ENCODE measurements at regions not wholly inside any gene's neighbourhood (a gene's known extent, or its start where the extent isn't known, plus 50 kb on each side); places are given as distances from the start of the nearest gene placed in this dataset.

DNA sequence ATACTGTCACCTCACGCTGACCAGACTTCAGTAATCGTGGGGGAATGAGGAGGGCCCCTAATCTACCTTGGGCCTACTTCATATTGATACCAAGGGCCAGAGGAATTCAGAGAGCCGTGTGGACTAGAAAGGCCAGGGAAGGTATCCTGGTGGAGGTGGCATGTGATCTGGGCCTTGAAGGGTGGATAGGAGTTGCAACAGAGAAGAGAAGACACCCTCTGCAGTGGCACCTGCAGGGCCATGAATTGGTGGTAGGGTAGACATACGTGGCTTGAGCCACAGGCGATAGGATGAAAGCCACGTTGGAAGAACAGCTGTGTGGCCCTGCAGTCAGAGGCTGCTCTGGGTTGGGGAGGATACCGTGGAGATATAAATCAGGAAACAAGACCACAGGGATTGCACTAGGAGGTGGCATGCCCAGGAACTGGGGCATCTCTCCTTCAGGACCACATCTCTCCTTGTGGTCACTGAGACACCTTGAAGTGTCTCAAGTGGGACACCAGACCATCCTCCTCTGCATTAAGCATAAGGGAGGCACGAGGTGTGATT, 141.4 kb downstream of the CYP26B1 start:
- no peak for DNase-seq (ENCODE audit: low read depth in 4 of 4, low spot score in 3 of 4)

DNA sequence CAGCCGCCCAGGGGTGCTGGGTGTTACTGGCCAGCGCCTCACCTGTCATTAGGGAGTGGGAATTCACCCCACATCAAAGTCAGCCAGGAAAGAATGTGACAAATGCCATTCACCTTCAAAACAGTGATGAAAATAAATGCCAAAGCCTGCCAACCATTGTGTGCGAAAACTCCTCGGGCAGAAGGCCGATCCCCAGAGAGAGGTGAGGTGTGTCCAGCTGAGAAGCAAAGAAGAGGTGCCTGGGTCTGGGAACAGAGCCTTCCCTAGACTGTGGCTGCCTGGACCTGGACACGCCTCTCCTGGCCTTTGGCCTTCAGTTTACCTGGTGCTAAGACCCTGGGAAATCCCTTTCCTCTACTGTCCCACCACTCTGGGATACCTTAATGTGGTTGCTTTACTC, 142.7 kb downstream of the CYP26B1 start:
- no peak for DNase-seq (ENCODE audit: low read depth in 4 of 4, low spot score in 3 of 4)

- DNase-seq (ENCODE audit: low read depth in 4 of 4, low spot score in 3 of 4), result no peak
These were observed 143.3 kb downstream of the CYP26B1 start for GRCh38 chr2:72004201-72004915.

- no peak for DNase-seq (ENCODE audit: low read depth in 4 of 4, low spot score in 3 of 4)
These were observed 143.9 kb downstream of the CYP26B1 start for GRCh38 chr2:72003796-72004195.

- no peak for DNase-seq (ENCODE audit: low read depth in 4 of 4, low spot score in 3 of 4)
These were observed 144.5 kb downstream of the CYP26B1 start for GRCh38 chr2:72003124-72003523.

DNA sequence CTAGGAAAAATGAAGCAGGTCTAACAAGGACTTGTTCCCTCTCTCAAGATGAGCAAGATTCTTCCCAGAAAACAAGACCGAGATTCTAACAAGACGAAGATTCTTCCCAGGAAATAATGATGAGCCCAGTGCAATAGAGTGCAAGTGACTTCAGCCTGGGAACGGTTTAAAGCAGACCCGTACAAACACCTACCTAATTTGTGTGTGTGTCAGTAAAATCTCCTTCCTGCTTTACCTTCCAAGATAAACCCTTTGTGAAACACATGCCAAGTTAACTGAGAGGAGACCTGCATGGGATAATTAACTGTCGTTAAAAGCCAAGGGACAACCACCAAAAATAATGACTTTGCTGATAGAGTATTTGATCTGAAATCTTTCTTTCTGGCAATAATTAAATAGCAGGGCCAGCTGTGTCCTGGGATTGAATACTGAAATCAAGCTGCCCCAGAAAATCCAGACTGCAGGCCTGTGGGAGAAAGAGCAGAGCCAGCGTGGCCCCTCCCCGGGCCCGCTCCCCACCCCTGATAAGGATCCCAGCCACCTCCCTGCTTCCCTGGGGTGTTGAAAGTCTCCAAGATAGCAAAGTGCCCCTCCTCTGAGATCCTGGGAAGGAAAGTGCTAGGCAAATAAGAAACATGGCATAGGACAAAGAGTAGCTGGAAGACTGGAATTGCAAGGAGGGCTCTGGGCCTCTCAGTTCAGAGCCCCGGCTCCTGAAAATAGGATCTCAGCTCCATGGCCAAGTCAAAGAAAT, 145.5 kb downstream of the CYP26B1 start:
- DNase-seq (ENCODE audit: low read depth in 4 of 4, low spot score in 3 of 4), result no peak

- DNase-seq (ENCODE audit: low read depth in 4 of 4, low spot score in 3 of 4), result no peak
These were observed 147.6 kb downstream of the CYP26B1 start for GRCh38 chr2:72000110-72000509.

DNA sequence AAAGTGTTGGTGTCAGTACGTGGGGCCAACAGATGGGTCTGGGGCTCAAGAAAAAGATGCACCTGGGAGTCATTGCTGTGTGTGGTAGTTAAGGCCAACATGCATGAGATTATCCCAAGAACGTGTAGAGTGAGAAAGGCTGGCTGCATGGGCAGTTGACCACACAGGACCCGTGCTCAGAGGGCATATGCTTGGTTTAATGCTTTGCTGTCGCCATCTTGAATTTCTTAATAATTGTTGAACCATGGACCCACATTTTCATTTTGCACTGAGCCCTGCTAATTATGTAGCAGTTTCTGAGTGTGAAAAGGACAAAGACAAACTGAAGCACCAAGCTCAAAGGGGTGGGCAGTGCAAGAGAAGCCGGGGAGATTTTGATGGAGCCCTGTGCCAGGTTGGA, 148.1 kb downstream of the CYP26B1 start:
- DNase-seq (ENCODE audit: low read depth in 4 of 4, low spot score in 3 of 4), result no peak

DNA sequence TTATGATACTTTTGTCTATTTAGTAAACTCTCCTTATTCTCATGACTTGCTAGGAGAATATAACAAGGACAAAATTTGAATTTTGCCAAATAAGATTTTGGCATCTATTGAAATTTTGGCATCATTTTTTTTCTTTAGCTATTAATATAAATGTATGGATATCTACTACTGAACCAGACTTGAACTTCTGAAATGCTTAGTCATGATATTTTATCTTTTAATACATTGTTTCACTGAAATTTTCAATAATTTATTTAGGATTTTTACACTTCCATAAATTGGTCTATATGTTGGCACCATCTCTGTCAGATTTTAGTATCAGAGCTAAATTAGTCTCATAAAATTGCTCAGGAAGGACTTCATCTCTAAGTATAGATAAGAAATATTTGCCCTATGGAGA, 149.8 kb downstream of the CYP26B1 start:
- no peak for DNase-seq (ENCODE audit: low read depth in 4 of 4, low spot score in 3 of 4)

- no peak for DNase-seq (ENCODE audit: low read depth in 4 of 4, low spot score in 3 of 4)
These were observed 152.5 kb downstream of the CYP26B1 start for GRCh38 chr2:71995067-71995665.

DNA sequence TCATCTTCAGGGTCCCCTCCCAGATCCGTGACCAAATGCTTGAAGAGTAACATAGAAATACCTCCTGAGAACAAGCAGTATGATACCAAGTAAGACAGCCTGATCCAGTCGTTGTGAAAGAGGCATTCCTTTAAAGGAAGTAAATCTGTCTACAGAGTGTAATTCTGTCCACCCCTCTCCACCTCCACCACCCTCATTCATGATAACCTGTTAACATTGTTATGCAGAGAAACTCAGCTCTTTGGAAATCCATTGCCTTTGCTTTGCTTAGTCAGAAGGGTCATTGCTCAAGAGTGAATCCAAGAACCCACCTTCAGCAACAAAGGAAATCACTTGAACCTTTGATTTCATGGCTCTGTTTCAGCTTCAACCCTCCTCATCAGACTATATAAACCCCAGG, 155.6 kb downstream of the CYP26B1 start:
- DNase-seq (ENCODE audit: low read depth in 4 of 4, low spot score in 3 of 4), result no peak

DNA sequence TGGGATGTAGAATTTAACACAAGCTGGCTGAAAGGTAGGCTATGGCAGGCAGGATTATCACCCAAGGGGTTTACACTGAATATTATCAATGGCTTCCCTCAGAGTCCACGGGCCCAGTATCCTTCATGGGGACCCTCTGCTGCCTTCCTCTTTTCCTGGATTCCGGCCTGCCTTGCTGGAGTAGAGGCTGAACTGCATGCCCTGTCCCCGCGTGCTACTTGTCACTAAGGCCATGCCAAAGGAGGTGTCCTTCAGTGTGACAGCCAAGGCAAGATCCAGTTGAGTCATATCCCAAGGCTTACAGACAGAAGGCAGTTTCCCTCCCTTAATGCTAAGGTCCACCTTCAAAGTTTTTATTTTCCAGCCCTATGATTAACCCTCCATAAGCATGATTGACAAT, 156.3 kb downstream of the CYP26B1 start:
- no peak for DNase-seq (ENCODE audit: low read depth in 4 of 4, low spot score in 3 of 4)

DNA sequence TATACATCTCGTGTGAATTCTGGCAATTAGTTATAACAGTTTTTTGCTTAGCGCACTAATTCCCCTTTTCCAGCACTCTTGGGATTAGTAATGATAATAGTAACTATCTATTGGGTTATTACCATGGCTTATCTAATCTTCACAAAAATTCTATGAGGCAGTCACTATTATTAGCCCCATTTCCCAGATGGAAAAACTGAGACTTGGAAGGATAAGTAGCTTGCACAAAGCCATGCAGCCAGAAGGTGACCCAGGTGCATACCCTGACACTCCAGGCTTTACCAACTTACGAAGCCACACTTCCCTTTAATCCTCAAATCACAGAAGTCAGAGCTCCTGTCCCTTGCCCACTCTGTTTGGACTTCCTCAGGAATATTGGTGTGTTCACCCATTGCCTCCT, 156.8 kb downstream of the CYP26B1 start:
- DNase-seq (ENCODE audit: low read depth in 4 of 4, low spot score in 3 of 4), result no peak

- DNase-seq (ENCODE audit: low read depth in 4 of 4, low spot score in 3 of 4), result no peak
These were observed 157.5 kb downstream of the CYP26B1 start for GRCh38 chr2:71990122-71990521.

- DNase-seq (ENCODE audit: low read depth in 4 of 4, low spot score in 3 of 4), result no peak
These were observed 158.0 kb downstream of the CYP26B1 start for GRCh38 chr2:71989671-71990070.

- no peak for DNase-seq (ENCODE audit: low read depth in 4 of 4, low spot score in 3 of 4)
These were observed 159.5 kb downstream of the CYP26B1 start for GRCh38 chr2:71988170-71988569.

DNA sequence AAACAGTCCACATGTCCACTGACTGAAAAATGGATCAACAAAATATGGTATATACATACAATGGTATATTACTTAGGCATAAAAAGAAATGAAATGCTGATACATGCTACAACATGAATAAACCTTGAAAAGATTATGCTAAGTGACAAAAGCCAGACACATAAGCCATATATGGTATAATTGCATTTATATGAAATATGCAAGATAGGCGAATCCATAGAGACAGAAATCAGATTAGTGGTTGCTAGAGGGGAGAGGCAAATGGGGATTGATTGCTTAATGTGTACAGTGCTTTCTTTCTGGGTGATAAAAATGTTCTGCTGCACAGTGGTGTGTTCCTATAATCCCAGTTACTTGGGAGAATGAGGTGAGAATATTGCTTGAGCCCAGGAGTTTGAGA, 171.0 kb downstream of the CYP26B1 start:
- no peak for DNase-seq (ENCODE audit: low read depth in 4 of 4, low spot score in 3 of 4)

GRCh38 chr2:71974846-71975245, 172.8 kb downstream of the CYP26B1 start:
- DNase-seq (ENCODE audit: low read depth in 4 of 4, low spot score in 3 of 4), result no peak

GRCh38 chr2:71971493-71971892, 176.2 kb downstream of the CYP26B1 start:
- no peak for DNase-seq (ENCODE audit: low read depth in 4 of 4, low spot score in 3 of 4)

DNA sequence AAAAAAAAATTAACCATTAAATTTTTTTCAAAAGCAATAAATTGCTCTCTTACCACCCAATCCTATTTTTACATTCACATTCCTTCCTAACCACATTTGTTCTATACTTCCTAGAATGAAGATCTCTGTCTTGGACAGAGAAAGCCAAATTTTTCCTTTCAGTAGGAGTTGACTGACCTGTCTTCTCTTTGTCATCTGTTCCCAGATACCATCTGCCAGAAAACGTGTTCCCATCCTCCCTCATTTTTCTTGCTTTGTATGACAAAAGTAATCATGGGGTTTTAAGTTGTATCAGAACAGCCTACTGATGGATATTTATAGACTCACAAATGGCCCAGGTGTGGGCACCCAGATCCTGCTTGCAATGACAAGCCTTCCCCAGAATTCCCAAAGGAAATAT, 182.1 kb downstream of the CYP26B1 start:
- DNase-seq (ENCODE audit: low read depth in 4 of 4, low spot score in 3 of 4), result no peak

DNA sequence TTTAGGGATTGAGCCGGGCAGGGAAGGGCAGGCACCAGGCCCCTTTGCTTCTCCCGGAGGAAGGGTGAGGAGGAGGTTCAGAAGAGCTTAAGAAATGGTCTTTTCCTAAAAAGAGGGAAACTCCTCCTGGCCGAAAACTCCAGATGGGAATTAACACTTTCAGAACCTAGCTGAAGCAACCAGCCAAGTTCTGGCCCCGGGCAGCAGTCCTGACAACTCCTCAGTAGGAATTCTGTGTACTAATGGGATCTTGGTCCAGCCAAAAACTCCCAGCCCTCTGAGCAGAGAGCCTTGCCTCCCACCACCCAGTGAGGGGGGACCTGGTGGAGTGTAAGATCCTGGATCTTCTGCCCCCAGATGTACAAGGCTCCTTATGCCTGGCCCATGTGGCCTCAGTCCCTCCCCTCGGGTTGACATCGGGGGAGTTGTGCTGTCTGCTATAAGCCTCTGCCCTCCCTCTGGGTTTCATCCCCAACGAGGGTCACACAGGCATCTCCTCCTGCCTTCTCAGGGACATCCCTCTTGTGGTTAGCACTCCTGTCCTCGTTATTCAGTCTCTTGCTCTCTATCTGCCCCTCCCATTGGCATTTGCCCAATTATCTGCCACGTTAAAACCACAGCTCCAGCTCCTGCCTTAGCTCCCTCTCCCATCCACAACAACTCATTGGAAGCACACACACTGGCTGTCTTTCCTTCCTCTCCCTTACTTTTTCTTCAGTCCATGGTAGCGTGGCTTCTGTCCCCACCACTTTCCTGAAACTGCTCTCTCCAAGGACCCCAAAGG, 184.6 kb downstream of the CYP26B1 start:
- DNase-seq (ENCODE audit: low read depth in 4 of 4, low spot score in 3 of 4), result no peak
